ENCODE measurements at regions not wholly inside any gene's neighbourhood (a gene's known extent, or its start where the extent isn't known, plus 50 kb on each side); places are given as distances from the start of the nearest gene placed in this dataset.

DNA sequence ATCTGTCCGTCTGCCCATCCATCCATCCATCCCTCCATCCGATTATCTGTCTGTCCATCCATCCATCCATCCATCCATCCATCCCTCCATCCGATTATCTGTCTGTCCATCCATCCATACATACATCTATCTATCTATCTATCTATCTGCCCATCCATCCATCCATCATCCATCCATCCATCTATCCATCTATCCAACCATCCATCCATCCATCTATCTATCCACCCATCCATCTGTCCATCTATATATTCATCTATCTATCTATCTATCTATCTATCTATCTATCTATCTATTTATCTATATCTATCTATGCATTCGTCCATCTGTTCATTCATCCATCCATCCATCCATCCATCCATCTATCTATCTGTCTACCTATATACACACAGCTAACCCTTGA, 471.1 kb upstream of the ZNF507 start:
- intact Hi-C loops (cut with DNase I), result no loop called here
- TF ChIP-seq, protein P1, sequence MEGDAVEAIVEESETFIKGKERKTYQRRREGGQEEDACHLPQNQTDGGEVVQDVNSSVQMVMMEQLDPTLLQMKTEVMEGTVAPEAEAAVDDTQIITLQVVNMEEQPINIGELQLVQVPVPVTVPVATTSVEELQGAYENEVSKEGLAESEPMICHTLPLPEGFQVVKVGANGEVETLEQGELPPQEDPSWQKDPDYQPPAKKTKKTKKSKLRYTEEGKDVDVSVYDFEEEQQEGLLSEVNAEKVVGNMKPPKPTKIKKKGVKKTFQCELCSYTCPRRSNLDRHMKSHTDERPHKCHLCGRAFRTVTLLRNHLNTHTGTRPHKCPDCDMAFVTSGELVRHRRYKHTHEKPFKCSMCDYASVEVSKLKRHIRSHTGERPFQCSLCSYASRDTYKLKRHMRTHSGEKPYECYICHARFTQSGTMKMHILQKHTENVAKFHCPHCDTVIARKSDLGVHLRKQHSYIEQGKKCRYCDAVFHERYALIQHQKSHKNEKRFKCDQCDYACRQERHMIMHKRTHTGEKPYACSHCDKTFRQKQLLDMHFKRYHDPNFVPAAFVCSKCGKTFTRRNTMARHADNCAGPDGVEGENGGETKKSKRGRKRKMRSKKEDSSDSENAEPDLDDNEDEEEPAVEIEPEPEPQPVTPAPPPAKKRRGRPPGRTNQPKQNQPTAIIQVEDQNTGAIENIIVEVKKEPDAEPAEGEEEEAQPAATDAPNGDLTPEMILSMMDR (IDR thresholded peaks at IDR 0.05; ENCODE audit: borderline replicate concordance, extremely low read depth, insufficient read depth), result no peak
- FAIRE-seq, result no peak

DNA sequence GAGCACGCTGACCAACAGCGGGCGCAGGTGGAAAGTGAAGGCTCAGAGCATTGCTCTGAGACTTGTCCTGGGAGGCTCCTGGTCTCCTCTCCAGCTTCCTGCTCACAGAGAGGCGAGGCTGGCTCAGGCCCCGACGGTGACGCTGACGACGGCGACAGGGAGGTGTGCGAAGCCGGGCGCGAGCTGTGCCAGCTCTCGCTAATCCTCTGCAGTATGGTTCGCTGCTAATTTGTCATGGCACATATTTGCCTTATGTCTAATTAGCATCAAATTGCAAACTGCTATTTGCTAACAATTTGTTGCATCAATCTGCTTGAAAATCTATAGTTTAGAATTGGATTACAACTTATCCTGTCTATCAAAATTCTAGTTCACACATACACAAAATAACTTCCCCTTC, 469.8 kb upstream of the ZNF507 start:
- Histone ChIP-seq H3K4me3 (ENCODE audit: low read length in 3 of 3) (no peak overlapping the region), H3K36me3 (ENCODE audit: control insufficient read depth in 2 of 3, insufficient read depth in 3 of 3, low read length in 3 of 3) (no peaks in the 10 kb centered on the region), H3K27ac (ENCODE audit: low read depth in 2 of 2, low read length in 2 of 2) (no peak overlapping the region), H3K9me3 (ENCODE audit: control insufficient read depth in 2 of 3, insufficient read depth in 1 of 3, low read length in 3 of 3) (no peaks in the 10 kb centered on the region), H3K4me1 (ENCODE audit: control insufficient read depth in 2 of 3, insufficient read depth in 2 of 3, low read depth in 1 of 3, low read length in 3 of 3) (no peaks in the 10 kb centered on the region), H3K27me3 (ENCODE audit: control insufficient read depth, insufficient read depth, low read length) (no peaks in the 10 kb centered on the region), H3K9ac (ENCODE audit: low read length in 3 of 3) (no peak overlapping the region)
- FAIRE-seq (no peak), DNase-seq (no peak)
- TF ChIP-seq, protein P1 (IDR thresholded peaks at IDR 0.05; ENCODE audit: borderline replicate concordance, extremely low read depth, insufficient read depth), result no peak
- intact Hi-C loops (cut with DNase I), result no loop called here

More for the DNA sequence above, 471.1 kb upstream of the ZNF507 start:
- Histone ChIP-seq H3K27ac (ENCODE audit: low read depth in 2 of 2, low read length in 2 of 2) (no peak overlapping the region), H3K27me3 (ENCODE audit: control insufficient read depth, insufficient read depth, low read length) (no peaks in the 10 kb centered on the region), H3K9me3 (ENCODE audit: control insufficient read depth in 2 of 3, insufficient read depth in 1 of 3, low read length in 3 of 3) (no peaks in the 10 kb centered on the region), H3K4me3 (ENCODE audit: low read length in 3 of 3) (no peak overlapping the region), H3K9ac (ENCODE audit: low read length in 3 of 3) (no peak overlapping the region), H3K4me1 (ENCODE audit: control insufficient read depth in 2 of 3, insufficient read depth in 2 of 3, low read depth in 1 of 3, low read length in 3 of 3) (no peaks in the 10 kb centered on the region), H3K36me3 (ENCODE audit: control insufficient read depth in 2 of 3, insufficient read depth in 3 of 3, low read length in 3 of 3) (no peaks in the 10 kb centered on the region)
- DNase-seq, result no peak

DNA sequence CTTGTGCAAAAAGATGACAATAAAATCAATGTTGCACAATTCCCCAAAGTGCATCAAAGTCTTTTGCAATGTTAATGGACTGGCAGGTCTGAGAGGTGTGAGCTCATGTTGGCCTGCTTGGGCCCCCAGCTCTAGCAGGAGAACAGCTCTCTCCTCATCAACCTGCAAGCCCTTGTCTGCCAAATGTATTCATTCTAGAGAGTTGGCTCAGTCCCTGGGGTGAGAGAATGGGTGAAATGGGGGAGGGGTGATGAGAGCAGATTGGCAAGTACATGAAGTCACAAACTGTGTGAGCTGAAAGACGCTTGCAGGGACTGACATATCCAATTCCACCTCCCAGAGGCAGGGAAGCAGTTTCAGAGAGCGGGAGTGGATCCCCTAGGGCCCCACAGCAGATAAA, 465.1 kb upstream of the ZNF507 start:
- intact Hi-C loops (cut with DNase I), result no loop called here
- Histone ChIP-seq H3K4me1 (ENCODE audit: control insufficient read depth in 2 of 3, insufficient read depth in 2 of 3, low read depth in 1 of 3, low read length in 3 of 3) (no peaks in the 10 kb centered on the region), H3K36me3 (ENCODE audit: control insufficient read depth in 2 of 3, insufficient read depth in 3 of 3, low read length in 3 of 3) (no peaks in the 10 kb centered on the region), H3K27me3 (ENCODE audit: control insufficient read depth, insufficient read depth, low read length) (no peaks in the 10 kb centered on the region), H3K27ac (ENCODE audit: low read depth in 2 of 2, low read length in 2 of 2) (no peak overlapping the region), H3K4me3 (ENCODE audit: low read length in 3 of 3) (no peak overlapping the region), H3K9me3 (ENCODE audit: control insufficient read depth in 2 of 3, insufficient read depth in 1 of 3, low read length in 3 of 3) (no peaks in the 10 kb centered on the region), H3K9ac (ENCODE audit: low read length in 3 of 3) (no peak overlapping the region)
- TF ChIP-seq, protein P1 (IDR thresholded peaks at IDR 0.05; ENCODE audit: borderline replicate concordance, extremely low read depth, insufficient read depth), result no peak
- no peak for DNase-seq
- no peak for FAIRE-seq

DNA sequence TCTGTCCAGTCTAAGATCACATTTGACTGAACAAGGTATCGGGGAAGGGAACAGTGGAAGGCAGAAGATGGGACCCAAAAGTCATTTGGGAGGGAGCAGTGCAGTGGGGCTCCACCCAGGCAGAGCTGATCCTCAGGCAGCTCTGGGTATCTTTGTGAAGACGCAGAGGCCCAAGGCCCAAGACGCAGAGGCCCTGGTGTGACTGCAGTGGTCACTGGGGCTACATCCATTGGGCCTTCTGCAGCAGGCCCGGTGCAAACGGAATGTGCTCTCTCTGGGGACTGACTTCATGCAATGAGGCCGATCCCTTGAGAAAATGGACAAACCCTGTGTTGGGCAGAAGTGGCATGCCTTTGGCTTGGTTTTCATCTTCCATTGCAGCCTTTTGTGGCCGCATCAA, 463.4 kb upstream of the ZNF507 start:
- Histone ChIP-seq H3K27me3 (ENCODE audit: control insufficient read depth, insufficient read depth, low read length) (no peaks in the 10 kb centered on the region), H3K27ac (ENCODE audit: low read depth in 2 of 2, low read length in 2 of 2) (no peak overlapping the region), H3K4me3 (ENCODE audit: low read length in 3 of 3) (no peak overlapping the region), H3K9ac (ENCODE audit: low read length in 3 of 3) (no peak overlapping the region), H3K36me3 (ENCODE audit: control insufficient read depth in 2 of 3, insufficient read depth in 3 of 3, low read length in 3 of 3) (no peaks in the 10 kb centered on the region), H3K9me3 (ENCODE audit: control insufficient read depth in 2 of 3, insufficient read depth in 1 of 3, low read length in 3 of 3) (no peaks in the 10 kb centered on the region), H3K4me1 (ENCODE audit: control insufficient read depth in 2 of 3, insufficient read depth in 2 of 3, low read depth in 1 of 3, low read length in 3 of 3) (no peaks in the 10 kb centered on the region)
- intact Hi-C loops (cut with DNase I), result no loop called here
- DNase-seq, result no peak
- TF ChIP-seq, protein P1 (IDR thresholded peaks at IDR 0.05; ENCODE audit: borderline replicate concordance, extremely low read depth, insufficient read depth), result no peak
- no peak for FAIRE-seq

Data from kidney (tissue), 13 donors.